ENCODE measurements at regions not wholly inside any gene's neighbourhood (a gene's known extent, or its start where the extent isn't known, plus 50 kb on each side); places are given as distances from the start of the nearest gene placed in this dataset.
"Not testable (repeated sequence)": the region's sequence is repeated elsewhere in the genome, so short reads cannot be mapped to it uniquely, and the experiment has no call there.

- not testable (repeated sequence) for H3K9me3 ChIP-seq (ENCODE audit: low read length); H3K4me3 ChIP-seq (ENCODE audit: low read depth in 1 of 2, low read length in 2 of 2); H3K36me3 ChIP-seq (ENCODE audit: insufficient read depth, low read length); H3K27me3 ChIP-seq (ENCODE audit: control insufficient read depth in 1 of 2, insufficient read depth in 2 of 2, low read length in 2 of 2); H3K27ac ChIP-seq (ENCODE audit: low read depth, low read length); H3K9ac ChIP-seq (ENCODE audit: low read length); H3K4me1 ChIP-seq (ENCODE audit: insufficient read depth, low read length)
Observed at GRCh38 chr9:81013191-81013590, 676.2 kb downstream of the TLE1 start.

DNA sequence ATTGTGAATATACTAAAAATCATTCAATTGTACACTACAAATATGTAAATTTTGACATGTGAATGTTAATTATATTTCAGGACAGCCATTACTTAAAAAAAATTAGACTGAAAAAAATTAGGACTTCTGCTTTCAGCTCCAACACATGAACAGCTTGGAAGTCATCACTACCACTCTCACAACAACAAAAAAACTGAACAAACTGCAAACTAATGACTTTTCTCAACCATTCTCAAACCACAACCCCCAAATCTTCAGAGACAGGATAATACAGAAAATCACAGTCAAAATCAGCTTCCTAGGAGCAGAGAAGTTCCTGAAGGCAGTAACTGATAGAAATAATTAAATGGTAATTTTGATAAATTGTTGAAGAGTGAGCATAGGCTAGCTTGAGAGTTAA, 686.4 kb downstream of the TLE1 start:
- Histone ChIP-seq H3K27me3 (ENCODE audit: control insufficient read depth in 1 of 2, insufficient read depth in 2 of 2, low read length in 2 of 2) (no peaks in the 10 kb centered on the region), H3K9me3 (ENCODE audit: low read length) (no peaks in the 10 kb centered on the region)

GRCh38 chr9:81002242-81002641, 687.1 kb downstream of the TLE1 start:
- no peak overlapping the region for H3K27ac ChIP-seq (ENCODE audit: low read depth, low read length)

More for the DNA sequence above, 686.4 kb downstream of the TLE1 start:
- no peaks in the 10 kb centered on the region for H3K4me1 ChIP-seq (ENCODE audit: insufficient read depth, low read length)
- no peak overlapping the region for H3K4me3 ChIP-seq (ENCODE audit: low read depth in 1 of 2, low read length in 2 of 2)
- no peak overlapping the region for H3K27ac ChIP-seq (ENCODE audit: low read depth, low read length)
- no peaks in the 10 kb centered on the region for H3K36me3 ChIP-seq (ENCODE audit: insufficient read depth, low read length)
- no peak overlapping the region for H3K9ac ChIP-seq (ENCODE audit: low read length)

DNA sequence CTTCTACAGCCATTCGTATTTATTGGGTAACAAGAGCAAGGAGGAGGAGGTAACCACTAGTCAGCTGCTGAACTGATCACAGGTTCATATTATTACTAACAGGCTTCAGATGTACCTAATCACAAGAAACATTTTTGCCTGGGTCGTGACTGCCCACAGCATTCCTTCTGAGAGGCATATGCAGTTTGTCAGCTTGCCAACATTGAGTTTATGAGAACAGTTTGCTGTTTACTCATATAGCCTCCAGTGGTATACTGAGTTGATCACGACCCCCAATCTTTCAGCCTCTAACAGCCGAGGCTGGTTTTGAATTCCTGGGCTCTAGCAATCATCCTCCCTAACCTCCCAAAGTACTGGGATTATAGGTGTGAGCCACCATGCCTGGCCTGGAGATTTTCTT, 693.6 kb downstream of the TLE1 start:
- H3K4me1 ChIP-seq (ENCODE audit: insufficient read depth, low read length), result no peaks in the 10 kb centered on the region
- H3K27ac ChIP-seq (ENCODE audit: low read depth, low read length), result no peak overlapping the region
- no peaks in the 10 kb centered on the region for H3K9me3 ChIP-seq (ENCODE audit: low read length)
- H3K27me3 ChIP-seq (ENCODE audit: control insufficient read depth in 1 of 2, insufficient read depth in 2 of 2, low read length in 2 of 2), result no peaks in the 10 kb centered on the region
- no peaks in the 10 kb centered on the region for H3K36me3 ChIP-seq (ENCODE audit: insufficient read depth, low read length)
- no peak overlapping the region for H3K4me3 ChIP-seq (ENCODE audit: low read depth in 1 of 2, low read length in 2 of 2)
- H3K9ac ChIP-seq (ENCODE audit: low read length), result no peak overlapping the region

More at GRCh38 chr9:81002242-81002641, 687.1 kb downstream of the TLE1 start:
- Histone ChIP-seq H3K4me3 (ENCODE audit: low read depth in 1 of 2, low read length in 2 of 2) (no peak overlapping the region), H3K9ac (ENCODE audit: low read length) (no peak overlapping the region), H3K36me3 (ENCODE audit: insufficient read depth, low read length) (no peaks in the 10 kb centered on the region), H3K27me3 (ENCODE audit: control insufficient read depth in 1 of 2, insufficient read depth in 2 of 2, low read length in 2 of 2) (no peaks in the 10 kb centered on the region), H3K4me1 (ENCODE audit: insufficient read depth, low read length) (no peaks in the 10 kb centered on the region), H3K9me3 (ENCODE audit: low read length) (no peaks in the 10 kb centered on the region)

- no peaks in the 10 kb centered on the region for H3K4me1 ChIP-seq (ENCODE audit: insufficient read depth, low read length)
Observed at GRCh38 chr9:80994892-80995291, 694.5 kb downstream of the TLE1 start.

DNA sequence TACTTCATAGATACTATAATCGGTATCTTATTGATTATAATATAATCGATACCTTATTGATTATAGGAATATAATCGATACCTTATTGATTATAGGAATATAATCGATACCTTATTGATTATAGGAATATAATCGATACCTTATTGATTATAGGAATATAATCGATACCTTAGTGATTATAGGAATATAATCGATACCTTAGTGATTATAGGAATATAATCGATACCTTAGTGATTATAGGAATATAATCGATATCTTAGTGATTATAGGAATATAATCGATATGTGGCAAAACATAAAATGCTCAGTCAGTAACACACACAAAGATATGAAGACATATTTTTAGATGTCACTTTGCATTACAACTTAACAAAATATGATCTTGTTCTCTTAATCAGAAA, 703.8 kb downstream of the TLE1 start:
- H3K27me3 ChIP-seq (ENCODE audit: control insufficient read depth in 1 of 2, insufficient read depth in 2 of 2, low read length in 2 of 2); H3K27ac ChIP-seq (ENCODE audit: low read depth, low read length); H3K9me3 ChIP-seq (ENCODE audit: low read length); H3K4me1 ChIP-seq (ENCODE audit: insufficient read depth, low read length); H3K4me3 ChIP-seq (ENCODE audit: low read depth in 1 of 2, low read length in 2 of 2); H3K9ac ChIP-seq (ENCODE audit: low read length); H3K36me3 ChIP-seq (ENCODE audit: insufficient read depth, low read length): not testable (repeated sequence)

More at GRCh38 chr9:80994892-80995291, 694.5 kb downstream of the TLE1 start:
- Histone ChIP-seq H3K36me3 (ENCODE audit: insufficient read depth, low read length) (no peaks in the 10 kb centered on the region), H3K27me3 (ENCODE audit: control insufficient read depth in 1 of 2, insufficient read depth in 2 of 2, low read length in 2 of 2) (no peaks in the 10 kb centered on the region), H3K27ac (ENCODE audit: low read depth, low read length) (no peak overlapping the region), H3K9me3 (ENCODE audit: low read length) (no peaks in the 10 kb centered on the region), H3K9ac (ENCODE audit: low read length) (no peak overlapping the region), H3K4me3 (ENCODE audit: low read depth in 1 of 2, low read length in 2 of 2) (no peak overlapping the region)

DNA sequence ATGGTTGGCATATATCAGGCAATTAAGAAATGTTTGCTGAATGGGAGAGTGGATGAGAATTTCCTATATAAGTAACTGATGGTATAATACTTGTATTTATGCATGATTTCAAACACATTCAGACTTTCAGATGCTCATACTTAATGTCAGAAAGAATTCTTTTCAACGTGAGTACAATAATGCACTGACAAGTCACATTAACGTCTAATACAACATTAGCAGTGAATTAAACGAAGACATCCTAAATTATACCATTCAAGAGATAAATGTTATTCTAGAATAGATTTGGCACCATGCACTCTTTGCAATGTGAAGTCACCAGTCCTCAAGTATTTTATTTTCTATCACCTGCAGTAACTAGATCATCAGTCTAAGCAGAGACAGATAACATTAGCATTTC, 712.9 kb downstream of the TLE1 start:
- Histone ChIP-seq H3K4me1 (ENCODE audit: insufficient read depth, low read length) (no peaks in the 10 kb centered on the region), H3K27me3 (ENCODE audit: control insufficient read depth in 1 of 2, insufficient read depth in 2 of 2, low read length in 2 of 2) (no peaks in the 10 kb centered on the region), H3K9ac (ENCODE audit: low read length) (no peak overlapping the region), H3K27ac (ENCODE audit: low read depth, low read length) (no peak overlapping the region), H3K4me3 (ENCODE audit: low read depth in 1 of 2, low read length in 2 of 2) (no peak overlapping the region), H3K36me3 (ENCODE audit: insufficient read depth, low read length) (no peaks in the 10 kb centered on the region), H3K9me3 (ENCODE audit: low read length) (no peaks in the 10 kb centered on the region)

GRCh38 chr9:80970377-80970776, 719.0 kb downstream of the TLE1 start:
- not testable (repeated sequence) for H3K4me1 ChIP-seq (ENCODE audit: insufficient read depth, low read length); H3K27ac ChIP-seq (ENCODE audit: low read depth, low read length); H3K27me3 ChIP-seq (ENCODE audit: control insufficient read depth in 1 of 2, insufficient read depth in 2 of 2, low read length in 2 of 2); H3K36me3 ChIP-seq (ENCODE audit: insufficient read depth, low read length); H3K4me3 ChIP-seq (ENCODE audit: low read depth in 1 of 2, low read length in 2 of 2); H3K9ac ChIP-seq (ENCODE audit: low read length); H3K9me3 ChIP-seq (ENCODE audit: low read length)

DNA sequence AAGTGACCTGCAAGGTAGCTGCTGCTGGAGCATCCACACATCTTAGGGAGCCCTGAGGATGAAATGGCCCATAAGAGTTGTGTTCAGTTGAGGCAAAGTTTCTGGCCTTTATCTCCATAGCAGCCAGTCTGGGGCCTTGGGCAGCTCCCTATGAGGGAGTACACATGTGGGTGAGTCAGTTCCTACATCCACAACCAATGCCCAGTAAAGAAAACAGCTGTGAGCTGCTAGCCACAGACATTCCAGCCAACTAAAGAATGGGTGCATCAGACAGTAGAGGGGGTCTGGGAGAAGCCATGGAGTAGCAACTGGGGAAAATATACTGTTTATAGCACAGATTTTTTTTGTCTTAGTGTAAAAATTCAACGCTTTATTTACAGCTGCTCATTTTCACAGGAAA, 720.7 kb downstream of the TLE1 start:
- no peaks in the 10 kb centered on the region for H3K4me1 ChIP-seq (ENCODE audit: insufficient read depth, low read length)
- no peaks in the 10 kb centered on the region for H3K9me3 ChIP-seq (ENCODE audit: low read length)
- no peak overlapping the region for H3K9ac ChIP-seq (ENCODE audit: low read length)
- no peaks in the 10 kb centered on the region for H3K36me3 ChIP-seq (ENCODE audit: insufficient read depth, low read length)
- H3K27ac ChIP-seq (ENCODE audit: low read depth, low read length), result no peak overlapping the region
- H3K27me3 ChIP-seq (ENCODE audit: control insufficient read depth in 1 of 2, insufficient read depth in 2 of 2, low read length in 2 of 2), result no peaks in the 10 kb centered on the region
- no peak overlapping the region for H3K4me3 ChIP-seq (ENCODE audit: low read depth in 1 of 2, low read length in 2 of 2)

DNA sequence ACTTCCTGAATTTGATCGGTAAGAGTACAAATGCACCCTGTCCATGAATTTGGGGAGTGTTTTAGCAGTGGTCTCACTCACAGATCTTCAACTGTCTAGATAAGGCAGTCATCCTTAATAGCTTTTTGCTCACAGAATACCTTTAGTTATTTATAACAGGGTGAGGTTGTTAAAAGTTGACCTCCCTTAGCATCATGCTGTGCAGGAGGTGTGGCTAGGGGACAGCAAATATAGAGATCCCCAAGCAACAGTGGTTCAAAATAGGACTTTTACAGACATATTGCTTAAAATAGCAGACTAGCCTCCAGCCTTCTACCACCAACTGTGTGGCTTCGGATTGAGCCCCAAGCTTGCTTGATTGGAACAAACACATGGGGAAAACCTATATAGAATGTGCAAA, 724.4 kb downstream of the TLE1 start:
- no peaks in the 10 kb centered on the region for H3K27me3 ChIP-seq (ENCODE audit: control insufficient read depth in 1 of 2, insufficient read depth in 2 of 2, low read length in 2 of 2)
- no peaks in the 10 kb centered on the region for H3K9me3 ChIP-seq (ENCODE audit: low read length)
- H3K4me3 ChIP-seq (ENCODE audit: low read depth in 1 of 2, low read length in 2 of 2), result no peak overlapping the region
- no peaks in the 10 kb centered on the region for H3K36me3 ChIP-seq (ENCODE audit: insufficient read depth, low read length)
- no peak overlapping the region for H3K9ac ChIP-seq (ENCODE audit: low read length)
- H3K4me1 ChIP-seq (ENCODE audit: insufficient read depth, low read length), result no peaks in the 10 kb centered on the region
- no peak overlapping the region for H3K27ac ChIP-seq (ENCODE audit: low read depth, low read length)

DNA sequence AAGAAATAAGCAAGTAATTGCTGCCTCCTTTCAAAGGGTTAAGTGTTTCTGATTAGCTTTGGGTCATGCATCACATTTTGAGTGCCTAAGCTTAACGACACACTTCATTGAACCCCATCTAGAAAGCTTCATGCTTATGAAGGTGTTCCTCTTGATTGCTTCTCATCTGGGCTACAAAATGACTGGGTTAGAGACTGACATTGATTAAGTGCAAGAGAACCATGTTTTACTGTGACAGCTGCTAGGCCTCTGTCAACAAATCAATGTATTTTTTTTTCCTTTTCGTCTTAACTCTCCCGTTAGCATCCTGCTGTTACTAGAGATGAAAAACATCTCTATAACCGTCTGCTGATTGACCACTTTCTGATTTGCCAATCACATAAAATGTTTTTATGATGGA, 725.0 kb downstream of the TLE1 start:
- no peaks in the 10 kb centered on the region for H3K4me1 ChIP-seq (ENCODE audit: insufficient read depth, low read length)
- no peaks in the 10 kb centered on the region for H3K9me3 ChIP-seq (ENCODE audit: low read length)
- H3K4me3 ChIP-seq (ENCODE audit: low read depth in 1 of 2, low read length in 2 of 2), result no peak overlapping the region
- no peaks in the 10 kb centered on the region for H3K36me3 ChIP-seq (ENCODE audit: insufficient read depth, low read length)
- no peak overlapping the region for H3K27ac ChIP-seq (ENCODE audit: low read depth, low read length)
- no peaks in the 10 kb centered on the region for H3K27me3 ChIP-seq (ENCODE audit: control insufficient read depth in 1 of 2, insufficient read depth in 2 of 2, low read length in 2 of 2)
- H3K9ac ChIP-seq (ENCODE audit: low read length), result no peak overlapping the region

GRCh38 chr9:80957801-80958200, 731.5 kb downstream of the TLE1 start:
- Histone ChIP-seq H3K4me3 (ENCODE audit: low read depth in 1 of 2, low read length in 2 of 2) (no peak overlapping the region), H3K27me3 (ENCODE audit: control insufficient read depth in 1 of 2, insufficient read depth in 2 of 2, low read length in 2 of 2) (no peaks in the 10 kb centered on the region), H3K9me3 (ENCODE audit: low read length) (peaks cover 3% of the 10 kb centered on the region), H3K36me3 (ENCODE audit: insufficient read depth, low read length) (no peaks in the 10 kb centered on the region), H3K4me1 (ENCODE audit: insufficient read depth, low read length) (no peaks in the 10 kb centered on the region), H3K27ac (ENCODE audit: low read depth, low read length) (no peak overlapping the region), H3K9ac (ENCODE audit: low read length) (no peak overlapping the region)

All from muscle layer of colon (tissue), 2 donors.